ENCODE measurements at regions not wholly inside any gene's neighbourhood (a gene's known extent, or its start where the extent isn't known, plus 50 kb on each side); places are given as distances from the start of the nearest gene placed in this dataset.
"Not testable (repeated sequence)": the region's sequence is repeated elsewhere in the genome, so short reads cannot be mapped to it uniquely, and the experiment has no call there.

DNA sequence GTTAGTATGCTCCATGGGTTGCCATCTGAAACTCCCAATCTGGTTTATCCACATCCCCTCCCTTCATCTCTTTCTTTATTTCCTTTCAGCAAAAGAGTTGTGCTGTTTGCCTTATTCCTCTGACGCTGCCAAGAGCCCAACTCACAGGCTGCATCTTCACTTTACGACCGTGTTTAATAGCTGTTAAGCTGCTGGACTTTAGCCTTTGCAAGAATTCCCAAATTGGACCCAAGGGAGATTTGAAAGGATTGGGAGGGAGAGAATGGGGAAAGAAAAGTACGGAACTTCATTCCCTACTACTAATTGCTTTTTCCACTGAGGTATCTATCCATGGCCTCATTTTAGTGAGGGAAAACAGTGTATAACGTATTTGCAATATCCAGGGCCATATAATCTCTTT is 263.4 kb upstream of the MEIS1 start:
- TF ChIP-seq, protein P1, sequence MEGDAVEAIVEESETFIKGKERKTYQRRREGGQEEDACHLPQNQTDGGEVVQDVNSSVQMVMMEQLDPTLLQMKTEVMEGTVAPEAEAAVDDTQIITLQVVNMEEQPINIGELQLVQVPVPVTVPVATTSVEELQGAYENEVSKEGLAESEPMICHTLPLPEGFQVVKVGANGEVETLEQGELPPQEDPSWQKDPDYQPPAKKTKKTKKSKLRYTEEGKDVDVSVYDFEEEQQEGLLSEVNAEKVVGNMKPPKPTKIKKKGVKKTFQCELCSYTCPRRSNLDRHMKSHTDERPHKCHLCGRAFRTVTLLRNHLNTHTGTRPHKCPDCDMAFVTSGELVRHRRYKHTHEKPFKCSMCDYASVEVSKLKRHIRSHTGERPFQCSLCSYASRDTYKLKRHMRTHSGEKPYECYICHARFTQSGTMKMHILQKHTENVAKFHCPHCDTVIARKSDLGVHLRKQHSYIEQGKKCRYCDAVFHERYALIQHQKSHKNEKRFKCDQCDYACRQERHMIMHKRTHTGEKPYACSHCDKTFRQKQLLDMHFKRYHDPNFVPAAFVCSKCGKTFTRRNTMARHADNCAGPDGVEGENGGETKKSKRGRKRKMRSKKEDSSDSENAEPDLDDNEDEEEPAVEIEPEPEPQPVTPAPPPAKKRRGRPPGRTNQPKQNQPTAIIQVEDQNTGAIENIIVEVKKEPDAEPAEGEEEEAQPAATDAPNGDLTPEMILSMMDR (conservative IDR thresholded peaks at IDR 0.05; ENCODE audit: low read depth, low read length): no peak
- no peak for DNase-seq (ENCODE audit: low read depth)
- H3K4me3 ChIP-seq (ENCODE audit: low read depth, low read length): no peak overlapping the region

DNA sequence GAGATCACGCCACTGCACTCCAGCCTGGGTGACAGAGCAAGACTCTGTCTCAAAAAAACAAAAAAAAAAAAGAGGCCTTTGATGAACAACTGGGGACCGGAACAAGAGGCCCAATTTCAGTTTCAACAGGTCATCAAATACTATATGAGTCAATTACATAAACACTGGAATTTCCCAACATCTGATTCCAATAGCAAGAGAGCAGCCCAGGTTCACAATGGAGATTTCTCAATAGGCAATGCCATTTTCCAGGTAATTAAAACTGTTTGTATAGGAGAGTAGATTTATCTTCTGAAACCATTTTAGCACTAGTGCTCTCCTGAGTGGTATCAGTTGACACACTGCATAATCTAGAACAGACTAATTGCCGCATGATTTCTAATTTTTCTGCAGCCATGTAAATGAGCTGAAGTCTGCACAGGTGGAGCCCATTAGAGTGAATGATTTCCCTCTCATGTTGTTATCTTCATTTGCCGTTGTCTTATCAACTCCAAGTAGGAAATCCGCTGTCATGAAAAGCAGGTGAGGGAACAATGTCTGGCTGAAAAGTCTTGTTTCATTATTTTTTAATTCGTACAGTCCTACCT is 264.1 kb upstream of the MEIS1 start:
- no peak overlapping the region for H3K4me3 ChIP-seq (ENCODE audit: low read depth, low read length)
- DNase-seq (ENCODE audit: low read depth): no peak
- TF ChIP-seq, protein P1 (conservative IDR thresholded peaks at IDR 0.05; ENCODE audit: low read depth, low read length): no peak

DNA sequence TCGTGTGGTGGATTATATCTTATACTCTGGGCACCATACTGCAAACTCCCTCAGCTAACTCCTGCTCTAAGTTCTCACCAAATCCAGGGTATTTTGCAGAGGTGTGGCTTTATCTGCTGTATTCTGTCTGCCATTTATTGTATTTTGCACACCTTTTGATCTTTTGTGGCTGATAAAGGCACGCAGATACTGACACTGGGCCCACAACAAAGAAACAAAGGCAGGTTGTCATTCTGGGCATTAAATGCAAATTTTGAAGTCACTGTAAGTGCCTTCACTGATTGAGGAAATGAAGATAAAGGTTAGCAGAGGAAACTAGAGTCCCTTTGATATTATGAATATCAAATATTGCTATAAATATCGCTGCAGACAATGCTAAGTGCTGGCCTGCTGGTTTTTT is 265.8 kb upstream of the MEIS1 start:
- no peak for DNase-seq (ENCODE audit: low read depth)
- TF ChIP-seq, protein P1 (conservative IDR thresholded peaks at IDR 0.05; ENCODE audit: low read depth, low read length): no peak
- H3K4me3 ChIP-seq (ENCODE audit: low read depth, low read length): no peak overlapping the region

DNA sequence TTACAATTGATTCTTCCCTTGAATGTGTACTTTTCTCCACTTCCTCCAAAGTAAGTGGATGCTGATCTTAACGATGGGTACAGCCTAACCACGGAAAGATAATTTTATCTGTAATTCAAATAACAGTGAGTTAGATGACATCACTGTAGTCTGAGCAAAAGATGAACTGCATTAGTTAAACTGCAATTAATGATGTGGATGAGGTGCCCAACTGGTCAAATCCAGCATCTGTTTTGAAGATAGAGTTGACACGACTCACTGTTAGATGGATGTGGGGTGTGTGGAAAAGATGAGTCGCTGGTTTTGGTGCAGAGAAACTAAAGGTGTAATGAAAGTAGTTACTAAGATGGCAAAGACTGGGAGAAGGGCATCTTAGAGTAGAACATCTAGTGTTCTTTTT is 270.5 kb upstream of the MEIS1 start:
- TF ChIP-seq, protein P1 (conservative IDR thresholded peaks at IDR 0.05; ENCODE audit: low read depth, low read length): no peak
- no peak for DNase-seq (ENCODE audit: low read depth)
- no peak overlapping the region for H3K4me3 ChIP-seq (ENCODE audit: low read depth, low read length)

DNA sequence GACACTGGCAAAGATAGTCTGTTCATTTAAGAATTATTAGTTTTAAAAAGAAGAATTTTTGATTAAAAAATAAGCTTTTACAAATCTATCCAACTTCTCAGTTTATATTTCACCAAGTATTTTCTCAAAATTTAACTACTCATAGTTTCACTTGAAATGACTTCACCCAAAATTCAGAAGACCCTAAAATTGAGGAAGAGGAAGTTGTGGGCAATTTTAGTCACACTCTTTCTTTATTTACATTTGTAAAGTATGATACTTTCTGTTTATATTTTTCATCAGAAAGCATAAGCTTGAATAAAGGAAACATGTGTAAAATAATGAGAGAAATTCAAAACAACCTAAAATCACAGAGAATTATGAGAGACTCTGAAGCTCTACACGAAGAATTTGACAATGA is 278.8 kb upstream of the MEIS1 start:
- H3K4me3 ChIP-seq (ENCODE audit: low read depth, low read length): no peak overlapping the region
- TF ChIP-seq, protein P1 (conservative IDR thresholded peaks at IDR 0.05; ENCODE audit: low read depth, low read length): no peak
- DNase-seq (ENCODE audit: low read depth): no peak

DNA sequence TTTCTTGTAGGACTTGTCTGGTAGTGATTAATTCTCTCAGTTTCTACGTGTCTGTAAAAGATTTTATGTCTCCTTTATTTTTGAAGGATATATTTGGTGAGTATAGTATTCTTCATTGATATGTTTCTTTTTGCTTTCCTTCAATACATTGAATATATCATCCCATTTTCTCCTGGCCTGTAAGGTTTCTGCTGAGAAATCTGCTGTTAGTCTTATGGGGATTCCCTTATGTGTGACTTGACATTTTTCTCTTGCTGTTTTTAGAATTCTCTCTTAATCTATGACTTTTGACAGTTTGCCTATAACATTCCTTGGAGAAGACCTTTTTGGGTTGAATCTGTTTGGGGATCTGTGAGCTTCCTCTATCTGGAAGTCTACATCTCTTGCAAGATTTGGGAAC is 281.0 kb upstream of the MEIS1 start:
- no peak for DNase-seq (ENCODE audit: low read depth)
- no peak overlapping the region for H3K4me3 ChIP-seq (ENCODE audit: low read depth, low read length)
- TF ChIP-seq, protein P1 (conservative IDR thresholded peaks at IDR 0.05; ENCODE audit: low read depth, low read length): no peak

DNA sequence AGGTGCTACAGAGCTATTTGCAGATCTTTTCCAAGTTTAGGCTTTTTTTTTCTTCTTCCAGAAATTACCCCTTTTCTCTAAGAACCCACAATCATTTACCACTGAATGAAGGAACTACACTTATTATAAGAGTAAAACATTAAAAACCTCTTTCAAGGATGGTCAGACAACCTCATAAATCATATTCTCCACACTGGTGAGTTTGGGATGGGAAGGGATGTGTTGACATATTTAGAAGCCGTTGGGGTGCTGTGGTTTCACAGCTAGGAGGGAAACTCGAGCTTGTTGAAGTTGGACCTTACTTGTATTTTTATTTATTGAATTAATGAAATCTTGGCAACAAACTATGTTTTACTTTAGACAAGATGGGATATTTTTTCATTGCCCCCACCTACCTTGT is 289.4 kb upstream of the MEIS1 start:
- no peak for DNase-seq (ENCODE audit: low read depth)
- TF ChIP-seq, protein P1 (conservative IDR thresholded peaks at IDR 0.05; ENCODE audit: low read depth, low read length): no peak
- no peak overlapping the region for H3K4me3 ChIP-seq (ENCODE audit: low read depth, low read length)

DNA sequence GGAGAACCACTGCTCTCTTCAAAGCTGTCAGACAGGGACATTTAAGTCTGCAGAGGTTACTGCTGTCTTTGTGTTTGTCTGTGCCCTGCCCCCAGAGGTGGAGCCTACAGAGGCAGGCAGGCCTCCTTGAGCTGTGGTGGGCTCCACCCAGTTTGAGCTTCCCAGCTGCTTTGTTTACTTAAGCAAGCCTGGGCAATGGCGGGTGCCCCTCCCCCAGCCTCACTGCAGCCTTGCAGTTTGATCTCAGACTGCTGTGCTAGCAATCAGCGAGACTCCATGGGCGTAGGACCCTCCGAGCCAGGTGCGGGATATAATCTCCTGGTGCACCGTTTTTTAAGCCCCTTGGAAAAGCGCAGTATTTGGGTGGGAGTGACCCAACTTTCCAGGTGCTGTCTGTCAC is 290.6 kb upstream of the MEIS1 start:
- H3K4me3 ChIP-seq (ENCODE audit: low read depth, low read length); DNase-seq (ENCODE audit: low read depth): not testable (repeated sequence)

Data from choroid plexus epithelial cell (primary cell).